Right lobe of liver (tissue), 6 donors: ENCODE measurements at regions not wholly inside any gene's neighbourhood (a gene's known extent, or its start where the extent isn't known, plus 50 kb on each side); places are given as distances from the start of the nearest gene placed in this dataset.
A peak's percentile ranks its signal among the peaks of the same experiment; 100 is the strongest.

Experiments
- ATAC-seq, 4 donors: fragments of 200-7000 bp; cut with Tn5 transposase; one replicate each; pipeline ENCODE4 v1.9.1; 2020; ENCODE audit warnings: mild to moderate bottlenecking in 4 of 4, moderate library complexity in 4 of 4
- DNase-seq, 3 donors: peaks; one replicate each; pipeline ENCODE4 v3.0.0-alpha.2; 2020
- H3K27ac ChIP-seq, 3 donors: fragments of 200-600 bp; one replicate each; pipeline ENCODE4 v1.8.0; 2022
- H3K27me3 ChIP-seq, 2 donors: fragments of 200-600 bp; one replicate each; pipeline ENCODE4 v1.8.0; 2022
- H3K36me3 ChIP-seq, 4 donors: fragments of 200-600 bp; sonication (generic) in 1 of 4; one replicate each; pipeline versions ENCODE4 v1.5.1 to v1.8.0; 2017 to 2022; ENCODE audit warnings: control low read depth in 1 of 4
- H3K4me1 ChIP-seq, 4 donors: fragments of 200-600 bp; sonication (generic) in 1 of 4; one replicate each; pipeline versions ENCODE4 v1.5.1 to v1.8.0; 2017 to 2022; ENCODE audit warnings: control low read depth in 1 of 4
- H3K4me3 ChIP-seq, 3 donors: fragments of 200-600 bp; one replicate each; pipeline ENCODE4 v1.8.0; 2022
- H3K9me3 ChIP-seq, 4 donors: fragments of 200-600 bp; sonication (generic) in 1 of 4; one replicate each; pipeline versions ENCODE4 v1.5.1 to v1.8.0; 2017 to 2022; ENCODE audit warnings: control low read depth in 1 of 4
- POLR2A ChIP-seq: fragments of 450-650 bp; IDR thresholded peaks from one replicate; pipeline ENCODE4 v1.6.1; 2017; ENCODE audit warnings: antibody characterized with exemption, mild to moderate bottlenecking
- WGBS: methylation state at CpG from one replicate; pipeline ENCODE4 v1.1.6; 2018; ENCODE audit warnings: low coverage, low lambda C conversion rate; ENCODE audit not compliant: insufficient coverage; ENCODE audit errors: missing lambda C conversion rate; 5-methylcytosine and 5-hydroxymethylcytosine counted together
- intact Hi-C, 2 donors: fragments of 100-400 bp; cut with DNase I; formaldehyde crosslinking; loops; one replicate each; pipeline versions ENCODE4 v1.11.2 to v1.14.1; 2022
- TF ChIP-seq, protein P1 (sequence below), 4 donors: fragments of 200-600 bp in 3 of 4; fragments of 450-650 bp in 1 of 4; IDR thresholded peaks; one replicate each; pipeline versions ENCODE4 v1.5.1 to v1.8.0; 2016 to 2022; ENCODE audit warnings: antibody characterized with exemption in 4 of 4, mild to moderate bottlenecking in 2 of 4
- donor health status: DM: no; HTN: yes; CAD: no.
- donor health status: DM: no; HTN: no; CAD: no.
- donor health status: DM: no; HTN: no; CAD: no.
- donor health status: DM: no; HTN: yes; CAD: no.
- donor health status: DM: no; HTN: yes; CAD: no.

DNA sequence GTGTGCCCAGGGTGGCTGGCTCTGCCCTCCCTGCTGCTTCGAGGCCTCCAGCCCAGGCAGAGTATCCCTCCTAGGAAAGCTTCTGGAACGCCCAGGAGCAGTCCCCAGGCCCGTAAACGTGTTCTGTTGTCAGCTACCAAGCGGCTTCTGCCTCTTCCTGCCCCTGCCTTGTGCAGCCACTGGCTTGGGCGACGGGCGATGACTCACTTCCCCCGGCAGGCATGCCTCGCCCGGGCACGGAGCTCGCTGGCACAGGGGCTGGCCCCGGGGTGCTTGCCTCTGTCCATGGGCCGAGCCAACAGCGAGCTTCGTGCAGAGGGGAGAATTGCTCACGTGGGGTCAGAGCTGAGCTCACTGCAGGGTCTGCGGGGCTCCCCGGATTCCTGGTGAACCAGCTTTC lies 86.7 kb upstream of the THBS2 start:
- Histone ChIP-seq H3K4me3 (no peak overlapping the region), H3K27ac (no peak overlapping the region), H3K9me3 (no peaks in the 10 kb centered on the region), H3K36me3 (no peaks in the 10 kb centered on the region), H3K4me1 (no peaks in the 10 kb centered on the region), H3K27me3 (no peaks in the 10 kb centered on the region)
- WGBS: 40% methylated on average over 1 of the region's 20 CpGs
- TF ChIP-seq POLR2A: no peak
- TF ChIP-seq, protein P1, sequence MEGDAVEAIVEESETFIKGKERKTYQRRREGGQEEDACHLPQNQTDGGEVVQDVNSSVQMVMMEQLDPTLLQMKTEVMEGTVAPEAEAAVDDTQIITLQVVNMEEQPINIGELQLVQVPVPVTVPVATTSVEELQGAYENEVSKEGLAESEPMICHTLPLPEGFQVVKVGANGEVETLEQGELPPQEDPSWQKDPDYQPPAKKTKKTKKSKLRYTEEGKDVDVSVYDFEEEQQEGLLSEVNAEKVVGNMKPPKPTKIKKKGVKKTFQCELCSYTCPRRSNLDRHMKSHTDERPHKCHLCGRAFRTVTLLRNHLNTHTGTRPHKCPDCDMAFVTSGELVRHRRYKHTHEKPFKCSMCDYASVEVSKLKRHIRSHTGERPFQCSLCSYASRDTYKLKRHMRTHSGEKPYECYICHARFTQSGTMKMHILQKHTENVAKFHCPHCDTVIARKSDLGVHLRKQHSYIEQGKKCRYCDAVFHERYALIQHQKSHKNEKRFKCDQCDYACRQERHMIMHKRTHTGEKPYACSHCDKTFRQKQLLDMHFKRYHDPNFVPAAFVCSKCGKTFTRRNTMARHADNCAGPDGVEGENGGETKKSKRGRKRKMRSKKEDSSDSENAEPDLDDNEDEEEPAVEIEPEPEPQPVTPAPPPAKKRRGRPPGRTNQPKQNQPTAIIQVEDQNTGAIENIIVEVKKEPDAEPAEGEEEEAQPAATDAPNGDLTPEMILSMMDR (IDR thresholded peaks at IDR 0.05): no peak
- intact Hi-C loops: no loop called here
- DNase-seq (no peak), ATAC-seq (peak in 1 of 4 donors; percentile 19)

DNA sequence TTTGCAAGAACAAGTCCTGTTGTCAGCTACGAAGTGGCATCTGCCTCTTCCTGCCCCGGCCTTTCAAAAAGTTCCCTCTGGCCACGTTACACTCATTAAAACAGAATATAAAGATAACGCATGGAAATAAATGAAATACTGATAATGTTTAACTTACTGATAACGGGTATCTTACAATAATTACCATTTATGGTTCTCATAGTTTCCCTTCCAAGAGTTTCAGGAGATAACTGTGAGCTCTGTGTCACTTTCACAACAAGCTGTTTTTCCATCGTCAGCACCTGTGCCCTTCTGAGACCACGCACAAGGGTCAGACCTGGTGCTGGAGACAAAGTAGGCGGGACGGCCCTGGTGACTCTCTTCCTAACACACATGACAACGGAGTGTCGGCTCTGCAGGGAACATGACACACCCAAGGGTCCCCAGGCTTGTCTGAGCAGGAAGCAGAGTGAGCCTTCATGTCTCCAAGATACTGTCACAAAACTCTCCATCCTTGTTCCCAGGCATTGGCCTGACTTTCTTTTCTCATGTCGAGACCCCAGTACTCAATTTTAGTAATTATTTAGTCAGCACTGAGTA lies 86.2 kb upstream of the THBS2 start:
- TF ChIP-seq, protein P1 (IDR thresholded peaks at IDR 0.05): no peak
- no peak for TF ChIP-seq POLR2A
- DNase-seq: no peak

DNA sequence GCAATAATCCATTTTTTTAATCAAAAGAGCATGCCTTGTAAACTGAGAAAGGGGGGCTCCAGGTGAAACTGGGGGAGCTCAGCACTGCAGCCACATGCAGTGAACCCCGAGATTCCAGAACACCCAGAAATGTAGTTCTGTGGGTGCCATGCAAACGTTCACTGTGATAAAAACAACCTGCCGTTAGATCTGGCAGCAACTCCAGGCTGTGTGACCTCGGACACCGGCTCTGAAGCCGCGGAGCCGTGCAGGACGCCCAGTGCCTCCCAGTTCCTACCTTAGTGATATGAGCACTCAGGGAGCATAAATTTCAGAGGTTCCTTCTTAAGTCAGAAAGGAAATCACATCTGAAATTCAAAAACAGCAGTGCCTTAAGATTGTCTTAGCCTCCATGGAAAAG lies 85.4 kb upstream of the THBS2 start:
- Histone ChIP-seq H3K4me3 (no peak overlapping the region), H3K9me3 (no peaks in the 10 kb centered on the region), H3K27ac (no peak overlapping the region), H3K27me3 (no peaks in the 10 kb centered on the region), H3K36me3 (no peaks in the 10 kb centered on the region), H3K4me1 (no peaks in the 10 kb centered on the region)
- intact Hi-C loops: no loop called here
- WGBS: 81% methylated on average over 9 of the region's 9 CpGs
- TF ChIP-seq POLR2A: no peak
- TF ChIP-seq, protein P1 (IDR thresholded peaks at IDR 0.05): no peak
- no peak for DNase-seq
- ATAC-seq: no peak

More for the DNA sequence above, 86.2 kb upstream of the THBS2 start:
- 56% methylated on average over 12 of the region's 12 CpGs for WGBS
- Histone ChIP-seq H3K27me3 (no peaks in the 10 kb centered on the region), H3K4me1 (no peaks in the 10 kb centered on the region), H3K9me3 (no peaks in the 10 kb centered on the region), H3K27ac (no peak overlapping the region), H3K4me3 (no peak overlapping the region), H3K36me3 (no peaks in the 10 kb centered on the region)
- intact Hi-C loops: no loop called here
- no peak for ATAC-seq

DNA sequence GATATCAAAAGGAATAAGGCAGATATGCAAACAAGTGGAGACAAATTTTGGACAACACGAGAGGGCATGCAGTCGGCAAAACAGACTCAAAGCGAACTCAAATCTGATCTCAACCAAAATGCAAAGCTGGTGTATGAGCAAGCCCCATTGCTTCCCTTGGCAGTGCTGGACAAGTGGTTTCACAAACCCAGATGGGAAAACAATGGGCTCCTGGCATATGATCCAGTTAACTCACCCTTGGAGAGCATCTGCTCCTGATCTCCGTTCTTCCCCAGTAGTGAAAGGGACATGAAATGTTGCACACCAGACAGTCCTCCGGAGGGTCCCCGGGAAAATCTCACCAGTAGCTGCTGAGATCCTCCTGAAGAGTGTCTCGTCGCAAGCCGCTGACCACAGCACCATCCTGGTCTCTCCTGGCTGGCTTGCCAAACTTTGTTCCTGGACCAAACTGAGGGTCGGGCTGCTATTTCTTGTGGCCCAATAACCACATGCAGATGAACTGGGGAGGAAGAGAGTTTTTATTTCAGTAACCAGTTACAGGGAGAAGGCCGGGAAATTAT lies 84.3 kb upstream of the THBS2 start:
- TF ChIP-seq, protein P1 (IDR thresholded peaks at IDR 0.05): no peak
- TF ChIP-seq POLR2A: no peak
- no peak overlapping the region for H3K27ac ChIP-seq
- H3K9me3 ChIP-seq: no peaks in the 10 kb centered on the region
- WGBS: 84% methylated on average over 10 of the region's 11 CpGs
- H3K4me3 ChIP-seq: no peak overlapping the region
- no peaks in the 10 kb centered on the region for H3K36me3 ChIP-seq
- no peaks in the 10 kb centered on the region for H3K27me3 ChIP-seq
- DNase-seq: no peak
- no peaks in the 10 kb centered on the region for H3K4me1 ChIP-seq
- ATAC-seq: no peak
- intact Hi-C loops: no loop called here
